ENCODE measurements at regions not wholly inside any gene's neighbourhood (a gene's known extent, or its start where the extent isn't known, plus 50 kb on each side); places are given as distances from the start of the nearest gene placed in this dataset.

GRCh38 chr1:218527737-218528136 lies 182.6 kb downstream of the TGFB2 start (continued):
- TF ChIP-seq, protein P1, sequence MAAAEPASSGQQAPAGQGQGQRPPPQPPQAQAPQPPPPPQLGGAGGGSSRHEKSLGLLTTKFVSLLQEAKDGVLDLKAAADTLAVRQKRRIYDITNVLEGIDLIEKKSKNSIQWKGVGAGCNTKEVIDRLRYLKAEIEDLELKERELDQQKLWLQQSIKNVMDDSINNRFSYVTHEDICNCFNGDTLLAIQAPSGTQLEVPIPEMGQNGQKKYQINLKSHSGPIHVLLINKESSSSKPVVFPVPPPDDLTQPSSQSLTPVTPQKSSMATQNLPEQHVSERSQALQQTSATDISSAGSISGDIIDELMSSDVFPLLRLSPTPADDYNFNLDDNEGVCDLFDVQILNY (CRISPR knock-in tag; conservative IDR thresholded peaks at IDR 0.05): no peak
- TF ChIP-seq FOXA3 (CRISPR knock-in tag; IDR thresholded peaks at IDR 0.05): no peak
- TF ChIP-seq ZNF501 (CRISPR knock-in tag; IDR thresholded peaks at IDR 0.05): no peak
- TF ChIP-seq KLF6 (CRISPR knock-in tag; IDR thresholded peaks at IDR 0.05): no peak

DNA sequence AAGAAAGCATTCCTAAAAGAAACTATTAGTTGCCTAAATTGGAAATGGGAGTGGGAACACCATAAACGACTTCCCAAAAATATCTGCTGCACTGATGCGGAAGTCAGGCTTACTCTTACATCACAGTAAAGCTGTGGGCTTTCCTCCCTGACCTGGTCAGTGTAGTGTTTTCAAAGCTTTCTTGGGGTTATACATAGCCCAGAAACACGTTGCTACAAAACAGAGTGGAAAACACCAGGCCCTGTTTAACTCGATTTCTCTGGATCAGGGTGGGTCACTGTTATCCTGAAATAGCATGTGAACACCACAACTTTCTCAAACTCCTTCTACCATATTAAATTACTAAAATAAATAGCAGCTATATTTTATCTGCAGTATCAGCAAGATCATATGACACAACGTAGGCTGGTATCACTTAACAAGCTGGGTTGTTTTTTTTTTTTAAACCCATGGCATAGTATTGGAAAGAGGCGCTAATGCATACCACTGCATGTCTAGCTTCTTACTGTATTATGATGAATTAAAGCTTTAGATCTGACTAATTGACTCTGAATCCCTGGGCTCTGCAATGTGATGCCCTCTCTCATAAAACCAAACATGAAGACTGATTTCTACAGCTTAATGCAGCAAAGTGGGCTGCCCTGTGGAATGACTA lies 184.6 kb downstream of the TGFB2 start:
- H3K9me3 ChIP-seq (ENCODE audit: low read length): no peaks in the 10 kb centered on the region
- ATAC-seq (no peak), DNase-seq (ENCODE audit: low spot score) (no peak), FAIRE-seq (no peak)
- H3K27ac ChIP-seq (ENCODE audit: extremely low read length, insufficient read depth, low read length): no peak overlapping the region
- TF ChIP-seq THYN1 (CRISPR knock-in tag; IDR thresholded peaks at IDR 0.05; ENCODE audit: borderline replicate concordance, low read depth) (no peak), SRSF9 (IDR thresholded peaks at IDR 0.05; ENCODE audit: borderline replicate concordance, insufficient read depth, low read depth, low read length, poor library complexity, severe bottlenecking) (no peak), CHCHD3 (CRISPR knock-in tag; IDR thresholded peaks at IDR 0.05) (no peak), ZNF496 (CRISPR knock-in tag; IDR thresholded peaks at IDR 0.05; ENCODE audit: insufficient replicate concordance) (no peak), NRL (CRISPR knock-in tag; IDR thresholded peaks at IDR 0.05; ENCODE audit: borderline replicate concordance) (no peak), PTBP1 (IDR thresholded peaks at IDR 0.05; ENCODE audit: low read depth, low read length, poor library complexity, severe bottlenecking) (no peak), BHLHE40 (IDR thresholded peaks at IDR 0.05; ENCODE audit: low read length) (no peak), KAT7 (CRISPR knock-in tag; IDR thresholded peaks at IDR 0.05; ENCODE audit: borderline replicate concordance) (no peak), EP300 (IDR thresholded peaks at IDR 0.05; ENCODE audit: low read depth in 2 of 2, low read length in 2 of 2) (no peak), EP300 (CRISPR knock-in tag; IDR thresholded peaks at IDR 0.05; ENCODE audit: borderline replicate concordance) (no peak), SRY (CRISPR knock-in tag; IDR thresholded peaks at IDR 0.05) (no peak), NFKBIZ (CRISPR knock-in tag; IDR thresholded peaks at IDR 0.05) (no peak)
- TF ChIP-seq, protein P2, sequence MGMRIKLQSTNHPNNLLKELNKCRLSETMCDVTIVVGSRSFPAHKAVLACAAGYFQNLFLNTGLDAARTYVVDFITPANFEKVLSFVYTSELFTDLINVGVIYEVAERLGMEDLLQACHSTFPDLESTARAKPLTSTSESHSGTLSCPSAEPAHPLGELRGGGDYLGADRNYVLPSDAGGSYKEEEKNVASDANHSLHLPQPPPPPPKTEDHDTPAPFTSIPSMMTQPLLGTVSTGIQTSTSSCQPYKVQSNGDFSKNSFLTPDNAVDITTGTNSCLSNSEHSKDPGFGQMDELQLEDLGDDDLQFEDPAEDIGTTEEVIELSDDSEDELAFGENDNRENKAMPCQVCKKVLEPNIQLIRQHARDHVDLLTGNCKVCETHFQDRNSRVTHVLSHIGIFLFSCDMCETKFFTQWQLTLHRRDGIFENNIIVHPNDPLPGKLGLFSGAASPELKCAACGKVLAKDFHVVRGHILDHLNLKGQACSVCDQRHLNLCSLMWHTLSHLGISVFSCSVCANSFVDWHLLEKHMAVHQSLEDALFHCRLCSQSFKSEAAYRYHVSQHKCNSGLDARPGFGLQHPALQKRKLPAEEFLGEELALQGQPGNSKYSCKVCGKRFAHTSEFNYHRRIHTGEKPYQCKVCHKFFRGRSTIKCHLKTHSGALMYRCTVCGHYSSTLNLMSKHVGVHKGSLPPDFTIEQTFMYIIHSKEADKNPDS (CRISPR knock-in tag; IDR thresholded peaks at IDR 0.05): no peak
- no peak overlapping the region for H3K4me3 ChIP-seq (replicated peaks in 1 of 3; ENCODE audit: insufficient read depth in 1 of 3, low read depth in 2 of 3, low read length in 3 of 3)
- ChIA-PET CTCF (ENCODE audit: low intra/inter-chr PET ratio, low total read pairs) (no interaction called here), POLR2A (no interaction called here)
- no TSS peak for BruUV-seq (replicated peaks)
- 35% methylated on average over 6 of the region's 6 CpGs for WGBS (ENCODE audit: low lambda C conversion rate)
- intact Hi-C loops (cut with micrococcal nuclease; ENCODE audit: unreplicated experiment) (no loop called here), in situ Hi-C loops (cut with HindIII; ENCODE audit: extremely low pct_ligation_motif_present, low pct_unique_long_range_greater_than_20kb) (no loop called here)
- no peaks in the 10 kb centered on the region for H4K20me1 ChIP-seq (ENCODE audit: insufficient read depth, low read length)
- H3K9ac ChIP-seq (ENCODE audit: insufficient read depth, low read depth, low read length): no peak overlapping the region
- 0 out of 2 replicates have a peak, but pooled peaks cover 4% of the 10 kb centered on the region for H3K4me1 ChIP-seq (ENCODE audit: insufficient read depth, low read length)
- no peak overlapping the region for H3K4me2 ChIP-seq (ENCODE audit: low read depth, low read length)
- no peaks in the 10 kb centered on the region for H3K36me3 ChIP-seq (replicated peaks in 1 of 2; ENCODE audit: control insufficient read depth in 1 of 2, insufficient read depth in 2 of 2, low read length in 2 of 2)
- no peaks in the 10 kb centered on the region for H3K27me3 ChIP-seq (ENCODE audit: control insufficient read depth in 1 of 2, insufficient read depth in 2 of 2, low read length in 2 of 2)
- H3K79me2 ChIP-seq (ENCODE audit: insufficient read depth, low read length): no peaks in the 10 kb centered on the region
- H2AFZ ChIP-seq (ENCODE audit: low read length): no peak overlapping the region

All from HepG2 (cell line).